Breast epithelium (tissue), 3 donors: ENCODE measurements at regions not wholly inside any gene's neighbourhood (a gene's known extent, or its start where the extent isn't known, plus 50 kb on each side); places are given as distances from the start of the nearest gene placed in this dataset.

Experiments used
- CTCF ChIP-seq, 3 donors: fragments of 450-650 bp; IDR thresholded peaks; one replicate each; pipeline ENCODE4 v1.5.1; 2016 to 2017; ENCODE audit warnings: antibody characterized with exemption in 3 of 3, mild to moderate bottlenecking in 3 of 3, moderate library complexity in 3 of 3
- POLR2AphosphoS5 ChIP-seq, 3 donors: sonication (generic); formaldehyde crosslinking; IDR thresholded peaks; one replicate each; pipeline ENCODE4 v1.6.1; 2017; ENCODE audit warnings: antibody characterized with exemption in 3 of 3

DNA sequence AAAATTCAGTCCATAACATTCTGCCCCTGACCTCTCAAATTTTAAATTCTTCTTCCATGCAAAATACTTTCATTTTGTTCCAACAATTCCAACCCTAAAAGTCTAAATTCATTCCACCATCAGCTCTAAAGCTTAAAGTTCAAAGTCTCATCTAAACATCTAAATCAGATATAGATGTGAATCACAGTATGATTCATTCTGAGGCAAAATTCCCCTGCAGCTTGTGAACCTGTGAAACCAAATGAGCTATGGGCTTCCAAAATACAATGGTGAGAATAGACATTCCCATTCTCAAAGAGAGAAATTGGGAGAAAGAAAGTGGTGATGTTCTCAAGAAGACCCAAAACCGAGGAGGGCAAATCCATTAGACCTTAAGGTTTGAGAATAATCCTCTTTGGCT lies 309.8 kb downstream of the HIVEP2 start:
- no peak for TF ChIP-seq CTCF (IDR thresholded peaks at IDR 0.05)
- TF ChIP-seq POLR2AphosphoS5 (IDR thresholded peaks at IDR 0.05), result no peak
